ENCODE measurements at regions not wholly inside any gene's neighbourhood (a gene's known extent, or its start where the extent isn't known, plus 50 kb on each side); places are given as distances from the start of the nearest gene placed in this dataset.

DNA sequence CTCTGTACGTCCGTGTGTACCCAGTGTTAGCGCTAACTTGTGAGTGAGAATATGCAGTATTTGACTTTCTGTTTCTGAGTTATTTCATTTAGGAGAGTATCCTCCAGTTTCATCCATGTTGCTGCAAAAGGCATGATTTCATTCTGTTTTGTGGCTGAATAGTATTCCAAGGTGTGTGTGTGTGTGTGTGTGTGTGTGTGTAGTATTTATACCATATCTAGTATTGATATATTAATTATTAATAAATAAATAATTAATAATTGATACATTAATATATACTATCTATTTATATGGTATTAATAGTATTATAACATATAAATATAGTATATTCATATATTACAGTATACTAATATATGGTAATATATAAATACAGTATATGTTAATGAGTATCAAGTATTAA, 101.8 kb upstream of the CCND2 start:
- TF ChIP-seq POLR2A (IDR thresholded peaks at IDR 0.05), result no peak
- TF ChIP-seq, protein P1, sequence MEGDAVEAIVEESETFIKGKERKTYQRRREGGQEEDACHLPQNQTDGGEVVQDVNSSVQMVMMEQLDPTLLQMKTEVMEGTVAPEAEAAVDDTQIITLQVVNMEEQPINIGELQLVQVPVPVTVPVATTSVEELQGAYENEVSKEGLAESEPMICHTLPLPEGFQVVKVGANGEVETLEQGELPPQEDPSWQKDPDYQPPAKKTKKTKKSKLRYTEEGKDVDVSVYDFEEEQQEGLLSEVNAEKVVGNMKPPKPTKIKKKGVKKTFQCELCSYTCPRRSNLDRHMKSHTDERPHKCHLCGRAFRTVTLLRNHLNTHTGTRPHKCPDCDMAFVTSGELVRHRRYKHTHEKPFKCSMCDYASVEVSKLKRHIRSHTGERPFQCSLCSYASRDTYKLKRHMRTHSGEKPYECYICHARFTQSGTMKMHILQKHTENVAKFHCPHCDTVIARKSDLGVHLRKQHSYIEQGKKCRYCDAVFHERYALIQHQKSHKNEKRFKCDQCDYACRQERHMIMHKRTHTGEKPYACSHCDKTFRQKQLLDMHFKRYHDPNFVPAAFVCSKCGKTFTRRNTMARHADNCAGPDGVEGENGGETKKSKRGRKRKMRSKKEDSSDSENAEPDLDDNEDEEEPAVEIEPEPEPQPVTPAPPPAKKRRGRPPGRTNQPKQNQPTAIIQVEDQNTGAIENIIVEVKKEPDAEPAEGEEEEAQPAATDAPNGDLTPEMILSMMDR (IDR thresholded peaks at IDR 0.05), result no peak
